ENCODE measurements at regions not wholly inside any gene's neighbourhood (a gene's known extent, or its start where the extent isn't known, plus 50 kb on each side); places are given as distances from the start of the nearest gene placed in this dataset.

DNA sequence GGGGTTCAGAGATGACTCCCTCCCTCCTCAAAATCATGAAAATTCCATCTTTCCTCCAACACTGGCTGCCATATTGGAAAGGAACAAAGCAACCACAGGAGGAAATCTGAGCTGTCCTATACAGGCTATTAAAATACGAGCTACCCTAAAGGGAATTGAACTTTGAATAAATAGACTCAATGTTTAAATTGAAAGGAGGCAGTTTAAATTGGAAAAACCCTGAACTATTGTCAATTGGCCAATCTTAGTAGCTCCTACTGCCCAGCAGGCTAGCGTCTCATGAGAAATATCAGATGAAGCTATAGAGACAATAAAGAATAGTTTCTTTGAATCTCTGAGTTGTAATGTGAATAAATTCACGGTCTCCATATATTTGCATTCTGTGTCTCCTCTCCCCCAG, 85.4 kb upstream of the KCNE2 start:
- Histone ChIP-seq H3K4me3 (replicated peaks in 1 of 3; ENCODE audit: insufficient read depth in 1 of 3, low read depth in 2 of 3, low read length in 3 of 3) (no peak overlapping the region), H2AFZ (ENCODE audit: low read length) (no peak overlapping the region), H3K79me2 (ENCODE audit: insufficient read depth, low read length) (no peaks in the 10 kb centered on the region), H3K4me2 (ENCODE audit: low read depth, low read length) (no peak overlapping the region), H3K27ac (ENCODE audit: extremely low read length, insufficient read depth, low read length) (no peak overlapping the region), H3K27me3 (ENCODE audit: control insufficient read depth in 1 of 2, insufficient read depth in 2 of 2, low read length in 2 of 2) (peaks cover 0 to 32% of the 10 kb centered on the region in 2 experiments; a peak in 3 of 5 replicates), H4K20me1 (ENCODE audit: insufficient read depth, low read length) (no peaks in the 10 kb centered on the region), H3K9ac (ENCODE audit: insufficient read depth, low read depth, low read length) (no peak overlapping the region), H3K9me3 (ENCODE audit: low read length) (no peaks in the 10 kb centered on the region), H3K4me1 (ENCODE audit: insufficient read depth, low read length) (no peaks in the 10 kb centered on the region), H3K36me3 (replicated peaks in 1 of 2; ENCODE audit: control insufficient read depth in 1 of 2, insufficient read depth in 2 of 2, low read length in 2 of 2) (no peaks in the 10 kb centered on the region)
- ChIA-PET POLR2A (no interaction called here), CTCF (ENCODE audit: low intra/inter-chr PET ratio, low total read pairs) (no interaction called here)
- FAIRE-seq = no peak
- TF ChIP-seq SNRNP70 (IDR thresholded peaks at IDR 0.05; ENCODE audit: low read depth, low read length) = no peak
- no peak for TF ChIP-seq MLXIP (CRISPR knock-in tag; IDR thresholded peaks at IDR 0.05; ENCODE audit: borderline replicate concordance)
- TF ChIP-seq MAF1 (CRISPR knock-in tag; IDR thresholded peaks at IDR 0.05; ENCODE audit: borderline replicate concordance) = no peak
- TF ChIP-seq SP2 (CRISPR knock-in tag; IDR thresholded peaks at IDR 0.05) = no peak
- TF ChIP-seq MIER3 (CRISPR knock-in tag; IDR thresholded peaks at IDR 0.05; ENCODE audit: borderline replicate concordance) = no peak
- no peak for TF ChIP-seq PHF8 (CRISPR knock-in tag; IDR thresholded peaks at IDR 0.05)
- intact Hi-C loops (cut with micrococcal nuclease; ENCODE audit: unreplicated experiment) = no loop called here
- DNase-seq (ENCODE audit: low spot score) = no peak
- in situ Hi-C loops (cut with HindIII; ENCODE audit: extremely low pct_ligation_motif_present, low pct_unique_long_range_greater_than_20kb) = no loop called here
- no peak for ATAC-seq
- 19% methylated on average over 3 of the region's 3 CpGs for WGBS (ENCODE audit: low lambda C conversion rate)
- no TSS peak for BruUV-seq (replicated peaks)

- POLR2A ChIA-PET = no interaction called here
- no peaks in the 10 kb centered on the region for H4K20me1 ChIP-seq (ENCODE audit: insufficient read depth, low read length)
- WGBS (ENCODE audit: low lambda C conversion rate) = under 1% methylated on average over 6 of the region's 6 CpGs
- H3K79me2 ChIP-seq (ENCODE audit: insufficient read depth, low read length) = no peaks in the 10 kb centered on the region
- H2AFZ ChIP-seq (ENCODE audit: low read length) = no peak overlapping the region
- no peak overlapping the region for H3K4me2 ChIP-seq (ENCODE audit: low read depth, low read length)
- in situ Hi-C loops (cut with HindIII; ENCODE audit: extremely low pct_ligation_motif_present, low pct_unique_long_range_greater_than_20kb) (no loop called here), intact Hi-C loops (cut with micrococcal nuclease; ENCODE audit: unreplicated experiment) (no loop called here)
- DNase-seq (ENCODE audit: low spot score) = no peak
- no peaks in the 10 kb centered on the region for H3K9me3 ChIP-seq (ENCODE audit: low read length)
- no peak for FAIRE-seq
- peaks cover 0 to 32% of the 10 kb centered on the region in 2 experiments; a peak in 3 of 5 replicates for H3K27me3 ChIP-seq (ENCODE audit: control insufficient read depth in 1 of 2, insufficient read depth in 2 of 2, low read length in 2 of 2)
- no peak for ATAC-seq
- H3K4me3 ChIP-seq (replicated peaks in 1 of 3; ENCODE audit: insufficient read depth in 1 of 3, low read depth in 2 of 3, low read length in 3 of 3) = no peak overlapping the region
- no peak overlapping the region for H3K27ac ChIP-seq (ENCODE audit: extremely low read length, insufficient read depth, low read length)
- CTCF ChIA-PET (ENCODE audit: low intra/inter-chr PET ratio, low total read pairs) = no interaction called here
- H3K36me3 ChIP-seq (replicated peaks in 1 of 2; ENCODE audit: control insufficient read depth in 1 of 2, insufficient read depth in 2 of 2, low read length in 2 of 2) = no peaks in the 10 kb centered on the region
- no TSS peak for BruUV-seq (replicated peaks)
- H3K4me1 ChIP-seq (ENCODE audit: insufficient read depth, low read length) = no peaks in the 10 kb centered on the region
- no peak overlapping the region for H3K9ac ChIP-seq (ENCODE audit: insufficient read depth, low read depth, low read length)
- TF ChIP-seq ZNF547 (CRISPR knock-in tag; IDR thresholded peaks at IDR 0.05) = no peak
- TF ChIP-seq ZNF30 (CRISPR knock-in tag; IDR thresholded peaks at IDR 0.05) = no peak
- TF ChIP-seq, protein P1, sequence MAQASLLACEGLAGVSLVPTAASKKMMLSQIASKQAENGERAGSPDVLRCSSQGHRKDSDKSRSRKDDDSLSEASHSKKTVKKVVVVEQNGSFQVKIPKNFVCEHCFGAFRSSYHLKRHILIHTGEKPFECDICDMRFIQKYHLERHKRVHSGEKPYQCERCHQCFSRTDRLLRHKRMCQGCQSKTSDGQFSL (CRISPR knock-in tag; IDR thresholded peaks at IDR 0.05) = no peak
- no peak for TF ChIP-seq ZFP1 (CRISPR knock-in tag; IDR thresholded peaks at IDR 0.05)
- no peak for TF ChIP-seq ZFP36 (IDR thresholded peaks at IDR 0.05; ENCODE audit: borderline replicate concordance, low read depth, low read length, partially characterized antibody)
- no peak for TF ChIP-seq MTA3 (CRISPR knock-in tag; IDR thresholded peaks at IDR 0.05)
- no peak for TF ChIP-seq NONO (IDR thresholded peaks at IDR 0.05)
- no peak for TF ChIP-seq NONO (CRISPR knock-in tag; conservative IDR thresholded peaks at IDR 0.05)
- TF ChIP-seq ONECUT2 (CRISPR knock-in tag; IDR thresholded peaks at IDR 0.05) = no peak
- TF ChIP-seq, protein P2, sequence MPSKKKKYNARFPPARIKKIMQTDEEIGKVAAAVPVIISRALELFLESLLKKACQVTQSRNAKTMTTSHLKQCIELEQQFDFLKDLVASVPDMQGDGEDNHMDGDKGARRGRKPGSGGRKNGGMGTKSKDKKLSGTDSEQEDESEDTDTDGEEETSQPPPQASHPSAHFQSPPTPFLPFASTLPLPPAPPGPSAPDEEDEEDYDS (CRISPR knock-in tag; IDR thresholded peaks at IDR 0.05) = no peak
Observed at GRCh38 chr21:34279285-34279684, 84.5 kb upstream of the KCNE2 start.

All from HepG2 (cell line).